ENCODE measurements at regions not wholly inside any gene's neighbourhood (a gene's known extent, or its start where the extent isn't known, plus 50 kb on each side); places are given as distances from the start of the nearest gene placed in this dataset.

GRCh38 chr3:18770800-18771199, 345.7 kb upstream of the SATB1 start:
- H3K4me3 ChIP-seq (ENCODE audit: low read depth, low read length) = no peak overlapping the region
- ChIA-PET CTCF (no interaction called here), POLR2A (no interaction called here)

GRCh38 chr3:18767756-18768303, 342.7 kb upstream of the SATB1 start:
- POLR2A ChIA-PET = no interaction called here
- Histone ChIP-seq H3K4me3 (ENCODE audit: low read depth, low read length) (no peak overlapping the region), H3K27ac (ENCODE audit: extremely low read depth, low read depth, low read length) (no peak overlapping the region), H3K4me1 (ENCODE audit: control insufficient read depth, insufficient read depth, low read length) (no peaks in the 10 kb centered on the region), H3K36me3 (ENCODE audit: control insufficient read depth in 2 of 2, insufficient read depth in 1 of 2, low read length in 2 of 2) (no peaks in the 10 kb centered on the region), H3K9me3 (ENCODE audit: control insufficient read depth, insufficient read depth, low read depth, low read length) (no peaks in the 10 kb centered on the region)
- CTCF ChIA-PET = no interaction called here
- TF ChIP-seq HOXC10 (CRISPR knock-in tag; IDR thresholded peaks at IDR 0.05) (no peak), GLIS1 (tag by site-specific recombination; IDR thresholded peaks at IDR 0.05) (peak; percentile 23; the same call in 1 of the 2 replicates)

More at GRCh38 chr3:18770800-18771199, 345.7 kb upstream of the SATB1 start:
- H3K27ac ChIP-seq (ENCODE audit: extremely low read depth, low read depth, low read length) = no peak overlapping the region
- H3K36me3 ChIP-seq (ENCODE audit: control insufficient read depth in 2 of 2, insufficient read depth in 1 of 2, low read length in 2 of 2) = no peaks in the 10 kb centered on the region
- no peaks in the 10 kb centered on the region for H3K4me1 ChIP-seq (ENCODE audit: control insufficient read depth, insufficient read depth, low read length)
- H3K9me3 ChIP-seq (ENCODE audit: control insufficient read depth, insufficient read depth, low read depth, low read length) = no peaks in the 10 kb centered on the region
- no peak for TF ChIP-seq ZNF239 (tag by site-specific recombination; IDR thresholded peaks at IDR 0.05)
- TF ChIP-seq ZBTB49 (tag by site-specific recombination; IDR thresholded peaks at IDR 0.05; ENCODE audit: low read depth) = no peak
- no peak for TF ChIP-seq KLF8 (tag by site-specific recombination; IDR thresholded peaks at IDR 0.05)
- TF ChIP-seq ZNF488 (tag by site-specific recombination; IDR thresholded peaks at IDR 0.05) = no peak
- TF ChIP-seq ZBTB44 (tag by site-specific recombination; IDR thresholded peaks at IDR 0.05) = no peak
- no peak for TF ChIP-seq ZNF354C (tag by site-specific recombination; IDR thresholded peaks at IDR 0.05; ENCODE audit: borderline replicate concordance, low read depth)
- TF ChIP-seq ZNF600 (tag by site-specific recombination; IDR thresholded peaks at IDR 0.05) = no peak
- no peak for TF ChIP-seq ZNF449 (tag by site-specific recombination; IDR thresholded peaks at IDR 0.05)
- no peak for TF ChIP-seq RBAK (tag by site-specific recombination; IDR thresholded peaks at IDR 0.05)
- TF ChIP-seq ZNF48 (tag by site-specific recombination; IDR thresholded peaks at IDR 0.05) = no peak
- no peak for TF ChIP-seq ZFP69B (tag by site-specific recombination; IDR thresholded peaks at IDR 0.05)
- no peak for TF ChIP-seq BCL11B (tag by site-specific recombination; IDR thresholded peaks at IDR 0.05; ENCODE audit: low read depth)
- no peak for TF ChIP-seq KLF9 (tag by site-specific recombination; IDR thresholded peaks at IDR 0.05; ENCODE audit: low read depth)

- H3K27ac ChIP-seq (ENCODE audit: extremely low read depth, low read depth, low read length) = no peak overlapping the region
- no peaks in the 10 kb centered on the region for H3K36me3 ChIP-seq (ENCODE audit: control insufficient read depth in 2 of 2, insufficient read depth in 1 of 2, low read length in 2 of 2)
- POLR2A ChIA-PET = no interaction called here
- CTCF ChIA-PET = interaction anchor here (0.7 to 1.2 kb wide), 2 partner anchors 9 to 80 kb away, joined by 3 to 6 read pairs; no protein-coding TSS in a partner anchor
- no peak overlapping the region for H3K4me3 ChIP-seq (ENCODE audit: low read depth, low read length)
- H3K9me3 ChIP-seq (ENCODE audit: control insufficient read depth, insufficient read depth, low read depth, low read length) = no peaks in the 10 kb centered on the region
- H3K4me1 ChIP-seq (ENCODE audit: control insufficient read depth, insufficient read depth, low read length) = no peaks in the 10 kb centered on the region
- TF ChIP-seq RBAK (tag by site-specific recombination; IDR thresholded peaks at IDR 0.05) (no peak), ZNF24 (tag by site-specific recombination; IDR thresholded peaks at IDR 0.05) (no peak), ZNF175 (tag by site-specific recombination; IDR thresholded peaks at IDR 0.05) (no peak), KLF10 (tag by site-specific recombination; IDR thresholded peaks at IDR 0.05) (no peak), ZNF513 (tag by site-specific recombination; IDR thresholded peaks at IDR 0.05) (no peak), BCL11B (tag by site-specific recombination; IDR thresholded peaks at IDR 0.05; ENCODE audit: low read depth) (no peak), ZBTB49 (tag by site-specific recombination; IDR thresholded peaks at IDR 0.05; ENCODE audit: low read depth) (no peak), ZNF362 (tag by site-specific recombination; IDR thresholded peaks at IDR 0.05) (no peak)
Measured at GRCh38 chr3:18766974-18767373, 341.8 kb upstream of the SATB1 start.

All from HEK293 (cell line).